ENCODE measurements at regions not wholly inside any gene's neighbourhood (a gene's known extent, or its start where the extent isn't known, plus 50 kb on each side); places are given as distances from the start of the nearest gene placed in this dataset.

DNA sequence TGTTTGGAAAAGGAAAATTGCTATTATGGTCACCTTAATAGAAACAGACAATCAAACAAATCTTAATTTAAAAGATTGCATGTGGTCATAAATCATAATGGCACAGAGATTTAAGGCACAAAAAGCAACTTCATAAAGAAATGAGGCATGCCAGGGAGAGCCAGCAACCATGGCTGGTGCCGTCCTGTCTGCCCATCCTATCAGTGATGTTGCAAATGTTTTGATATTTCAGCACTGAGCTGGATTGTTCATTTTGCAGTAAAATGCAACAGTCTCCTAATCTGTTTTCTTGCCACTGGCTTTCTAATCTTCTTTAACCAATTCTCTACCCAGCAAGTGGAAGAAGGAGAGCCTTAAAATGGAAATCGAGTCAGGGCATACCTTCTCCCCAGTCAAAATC lies 249.8 kb downstream of the SAMD5 start:
- DNase-seq (ENCODE audit: low spot score), result no peak

DNA sequence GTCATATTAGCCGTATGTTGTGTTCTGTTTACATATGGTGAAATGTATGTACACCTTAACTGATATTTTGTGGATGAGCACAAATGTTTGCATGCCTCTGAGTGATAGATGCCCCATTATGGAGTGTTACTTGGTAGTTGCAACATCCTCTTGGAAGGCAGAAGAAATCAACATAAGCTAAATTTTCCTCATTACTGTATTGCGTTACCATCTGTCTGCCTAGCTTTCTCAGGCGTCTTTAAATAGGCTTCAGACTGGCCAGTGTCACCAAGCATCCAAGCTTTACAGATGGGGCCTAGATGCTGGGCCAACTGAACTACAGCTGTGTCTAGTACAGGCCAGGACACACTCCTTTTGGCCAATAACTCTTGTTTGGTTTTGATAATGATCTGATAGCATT lies 250.6 kb downstream of the SAMD5 start:
- DNase-seq (ENCODE audit: low spot score), result no peak

DNA sequence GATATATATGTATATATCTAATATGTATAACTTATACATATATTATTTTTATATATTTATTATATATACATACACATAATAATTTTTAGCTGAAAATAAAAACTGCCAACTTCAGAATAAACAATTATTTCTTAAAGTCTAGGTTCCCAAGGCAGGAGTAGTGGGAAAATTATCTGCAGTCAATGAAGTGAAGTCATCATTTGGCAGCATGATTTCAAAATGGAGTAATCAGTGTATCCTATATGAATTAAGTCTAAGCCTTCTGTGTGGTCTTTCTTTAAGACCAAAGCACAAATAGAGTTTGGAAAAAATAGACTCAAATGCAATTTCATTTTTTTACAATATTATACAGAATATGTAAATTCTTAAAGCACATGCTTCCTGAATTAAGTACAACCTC lies 251.0 kb downstream of the SAMD5 start:
- DNase-seq (ENCODE audit: low spot score), result no peak

DNA sequence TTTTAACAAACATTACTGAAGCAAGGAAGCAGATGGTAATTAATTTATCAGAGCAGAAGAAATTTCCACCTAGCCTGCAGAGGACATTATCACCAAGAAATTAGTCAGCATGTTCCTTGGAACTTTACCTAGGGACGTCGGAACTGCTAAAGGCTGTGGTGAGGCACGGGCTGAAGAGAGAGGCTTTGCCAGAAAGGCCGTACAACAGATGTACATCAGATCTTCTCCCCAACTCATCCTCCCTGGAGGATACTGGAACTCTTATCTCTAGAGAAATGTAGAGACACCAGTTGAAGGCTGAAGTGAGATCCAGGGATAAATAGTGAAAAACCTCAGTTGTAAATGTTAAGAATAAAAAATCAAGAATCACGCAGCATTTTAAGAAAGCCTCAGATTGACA lies 257.1 kb downstream of the SAMD5 start:
- peak; percentile 8 for DNase-seq (ENCODE audit: low spot score)

DNA sequence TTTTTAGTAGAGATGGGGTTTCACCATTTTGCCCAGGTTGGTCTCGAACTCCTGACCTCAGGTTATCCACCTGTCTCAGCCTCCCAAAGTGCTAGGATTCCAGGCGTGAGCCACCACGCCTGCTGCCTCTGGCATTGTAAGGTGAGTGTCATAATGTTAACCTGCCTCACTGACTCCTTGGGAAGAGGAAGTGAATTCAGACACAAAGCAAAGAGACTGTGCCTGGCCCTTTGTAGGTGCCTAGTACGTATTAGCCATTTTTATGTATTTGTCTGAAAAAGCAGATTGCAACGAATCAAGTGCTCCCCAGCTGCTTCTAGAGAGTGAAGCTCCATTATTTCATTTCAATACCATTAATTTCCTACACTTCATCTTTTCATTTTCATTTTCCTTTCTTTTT lies 260.5 kb downstream of the SAMD5 start:
- no peak for DNase-seq (ENCODE audit: low spot score)

DNA sequence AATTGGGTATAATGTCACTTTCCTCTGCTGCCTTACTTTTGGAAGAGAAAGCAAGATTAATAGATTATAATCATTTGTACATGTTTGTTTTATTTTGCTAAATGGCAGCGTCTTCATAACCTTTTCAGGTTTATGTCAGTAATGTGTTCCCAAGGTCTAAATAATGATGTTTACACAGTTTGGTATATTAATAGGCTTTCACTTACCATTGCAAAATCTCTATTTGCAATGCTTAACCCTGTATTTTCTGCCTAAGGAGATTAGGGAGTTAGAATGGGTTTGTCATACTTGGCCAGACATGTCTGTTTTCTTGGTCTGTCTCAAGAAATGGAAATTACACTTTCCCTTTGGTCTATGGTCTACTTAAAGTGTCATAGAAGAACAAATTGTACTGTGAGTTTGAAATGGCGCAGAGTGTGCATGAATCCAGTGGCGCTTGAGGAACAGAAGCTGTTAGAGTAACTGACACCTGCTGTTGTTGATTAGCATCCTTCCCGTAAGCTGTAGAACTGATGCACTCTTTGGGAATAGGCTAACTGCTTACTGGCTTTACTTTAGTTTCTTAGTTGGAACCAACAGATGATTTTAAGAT lies 261.1 kb downstream of the SAMD5 start:
- no peak for DNase-seq (ENCODE audit: low spot score)

DNA sequence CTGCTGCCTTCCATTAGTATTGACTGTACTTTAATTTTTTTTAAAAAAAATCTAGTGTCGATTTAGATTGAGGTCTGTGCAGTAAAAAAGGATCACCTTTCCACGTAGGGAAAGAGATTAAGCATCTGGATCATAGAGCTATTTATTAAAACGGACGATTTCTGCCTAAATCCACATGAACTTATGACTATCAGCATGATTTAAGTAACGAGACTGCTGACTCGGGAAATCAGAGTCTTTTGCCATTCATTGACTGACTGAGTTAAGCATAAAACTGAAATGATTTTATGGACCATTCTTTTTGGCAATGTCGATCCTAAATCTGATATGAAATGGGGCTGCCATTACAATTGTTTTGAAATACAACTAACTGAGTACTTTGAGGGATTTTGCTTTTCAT lies 261.7 kb downstream of the SAMD5 start:
- DNase-seq (ENCODE audit: low spot score), result no peak

DNA sequence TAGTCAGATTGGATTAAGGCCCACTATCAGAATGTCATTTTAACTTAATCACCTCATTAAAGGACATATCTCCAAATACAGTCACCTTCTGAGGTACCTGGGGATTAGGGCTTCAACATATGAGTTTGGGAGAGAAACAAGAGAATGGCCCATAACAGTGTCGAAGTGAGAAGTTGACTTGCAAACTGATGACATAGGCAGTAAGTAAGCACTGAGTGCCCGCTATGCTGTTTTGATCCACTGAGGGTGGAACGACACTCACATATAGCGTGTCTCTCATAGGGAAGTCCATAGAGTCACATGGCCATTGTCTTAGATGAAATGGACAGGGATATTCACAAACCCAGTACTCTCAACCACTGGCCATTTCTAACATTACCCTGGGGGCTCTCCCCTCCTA lies 264.2 kb downstream of the SAMD5 start:
- no peak for DNase-seq (ENCODE audit: low spot score)

DNA sequence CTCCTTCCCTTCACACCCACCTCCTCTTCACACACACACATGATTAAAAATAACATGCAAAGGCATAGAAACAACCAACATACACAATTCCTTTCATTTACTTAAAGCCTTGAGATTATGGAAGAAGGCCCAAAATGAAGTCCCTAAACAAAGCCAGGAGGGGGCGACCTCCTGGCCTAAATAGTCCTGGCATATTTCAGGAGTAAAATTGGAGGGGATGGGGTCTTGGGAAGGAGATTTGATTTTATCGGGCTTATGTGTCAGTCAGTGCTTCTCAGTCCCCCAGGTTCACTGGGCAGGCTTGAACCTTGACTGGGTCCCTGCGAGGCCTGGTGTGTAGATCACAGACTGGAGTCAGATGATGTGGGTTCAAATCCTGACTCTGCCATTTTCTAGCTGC lies 266.4 kb downstream of the SAMD5 start:
- no peak for DNase-seq (ENCODE audit: low spot score)

DNA sequence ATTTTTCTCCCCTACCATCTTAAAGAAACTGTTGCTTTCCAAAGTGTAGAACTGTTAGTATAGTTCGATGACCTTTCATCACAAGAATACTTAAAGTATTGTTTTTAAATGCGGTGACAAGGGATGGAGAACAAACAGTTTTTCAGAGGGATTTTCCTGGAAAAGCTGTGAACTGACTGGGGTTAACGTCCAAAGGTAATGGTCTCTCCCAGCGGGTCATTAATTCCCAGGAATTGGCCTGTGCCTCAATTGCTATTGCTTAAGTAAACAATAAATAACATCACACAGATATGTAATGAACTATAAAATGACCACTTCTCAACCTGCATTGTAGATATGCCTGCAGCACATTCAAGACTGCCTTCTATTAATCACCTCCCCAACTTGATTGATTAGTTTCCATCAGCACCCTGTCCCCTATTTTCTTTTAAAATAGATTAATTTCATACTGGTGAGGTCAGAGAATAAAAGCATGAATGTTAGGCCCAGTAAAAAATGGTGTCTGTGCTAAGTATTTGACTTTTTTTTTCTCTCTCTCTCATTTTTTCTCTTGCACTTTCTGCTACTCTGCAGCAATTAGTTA lies 268.2 kb downstream of the SAMD5 start:
- no peak for DNase-seq (ENCODE audit: low spot score)

DNA sequence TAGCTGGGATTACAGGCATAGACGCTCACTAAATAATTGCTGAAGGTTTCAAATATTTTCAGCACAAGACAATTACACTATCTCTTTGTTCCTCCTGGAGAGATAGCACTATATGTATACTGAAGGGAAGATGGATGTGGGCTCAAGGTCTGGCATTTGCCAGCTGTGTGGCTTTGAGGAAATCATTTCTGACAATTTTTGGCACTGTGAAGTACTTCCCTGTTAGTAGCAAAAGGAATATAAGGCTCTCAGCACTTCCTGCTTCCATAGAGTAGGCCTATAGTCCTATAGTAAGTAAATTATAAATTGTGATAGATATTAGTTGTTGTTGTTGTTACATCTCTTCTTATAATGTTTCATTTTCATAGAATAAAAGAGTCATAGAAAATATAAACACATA lies 271.1 kb downstream of the SAMD5 start:
- no peak for DNase-seq (ENCODE audit: low spot score)

DNA sequence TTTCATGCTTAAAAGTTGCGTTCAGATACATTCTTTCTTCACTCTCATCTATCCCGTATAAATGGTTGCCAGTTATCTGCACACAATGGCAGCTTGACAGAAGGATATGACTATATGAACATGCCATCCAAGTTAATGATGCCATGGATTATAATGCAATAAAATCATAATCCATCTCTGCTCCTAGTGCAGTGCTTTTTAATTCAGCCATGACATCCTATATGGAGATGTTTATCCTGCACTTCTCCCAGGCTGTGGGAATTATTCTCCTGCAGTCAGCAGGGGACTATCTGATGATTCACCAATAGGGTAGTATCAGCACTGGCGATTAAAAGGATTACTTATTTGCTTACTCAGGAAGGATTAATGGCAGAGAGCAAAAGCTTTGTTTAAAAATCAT lies 273.8 kb downstream of the SAMD5 start:
- no peak for DNase-seq (ENCODE audit: low spot score)

DNA sequence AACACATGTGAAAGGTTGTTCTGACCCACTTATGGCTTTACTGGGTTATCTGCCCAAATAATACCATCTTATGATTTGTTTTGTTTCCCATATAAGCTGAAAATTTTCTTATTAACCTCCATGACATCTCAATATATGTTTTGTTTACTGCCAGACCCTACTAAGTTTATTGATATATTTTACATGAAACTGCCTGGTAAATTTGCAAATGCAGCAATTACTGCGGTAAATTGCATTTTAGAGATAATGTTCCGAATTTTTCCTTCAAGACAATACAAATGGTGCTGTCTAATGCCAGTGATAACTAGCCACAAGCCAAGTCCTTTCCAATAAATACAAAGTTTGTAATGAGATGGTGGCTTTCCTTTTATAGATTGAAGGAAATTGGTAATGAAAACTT lies 275.9 kb downstream of the SAMD5 start:
- DNase-seq (ENCODE audit: low spot score), result no peak

DNA sequence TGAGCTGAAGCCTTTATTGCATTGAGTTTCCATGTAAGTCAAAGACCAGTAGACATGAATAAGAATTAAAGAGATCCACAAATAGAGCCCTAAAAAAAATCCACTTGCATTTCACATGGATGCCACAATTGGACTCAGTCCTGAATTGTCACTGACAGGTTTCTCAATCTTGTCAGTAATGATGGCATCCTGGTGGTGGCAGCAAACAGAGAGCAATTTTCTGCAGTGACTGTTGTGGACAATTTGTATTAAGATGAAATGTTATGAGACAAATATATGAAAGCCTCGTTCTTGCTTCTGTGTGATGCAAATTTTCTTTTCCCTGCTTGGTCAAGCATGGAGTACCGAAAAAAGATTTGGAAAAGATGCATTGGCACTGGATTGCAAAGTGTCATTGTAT lies 278.9 kb downstream of the SAMD5 start:
- DNase-seq (ENCODE audit: low spot score), result peak; percentile 18

DNA sequence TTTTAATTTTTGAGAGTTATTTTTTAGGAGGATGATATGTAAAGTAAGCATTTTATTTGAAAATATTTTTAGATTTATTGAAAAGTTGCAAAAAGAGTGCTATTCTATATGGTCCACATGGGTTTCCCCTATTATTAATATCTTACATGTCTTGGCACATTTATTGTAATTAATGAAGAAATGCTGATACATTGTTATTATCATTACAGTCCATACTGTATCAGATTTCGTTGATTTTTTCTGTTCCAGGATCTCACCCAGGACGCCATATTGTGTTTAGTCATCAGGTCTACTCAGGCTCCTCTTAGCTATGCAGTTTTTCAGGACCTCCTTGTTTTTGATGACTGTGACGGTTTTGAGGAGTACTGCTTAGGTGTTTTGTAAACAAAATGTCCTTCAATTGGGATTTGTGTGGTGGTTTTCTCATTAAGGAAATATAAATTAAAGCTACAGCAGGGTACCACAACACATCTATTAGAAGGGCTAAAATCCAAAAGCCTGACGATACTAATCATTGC lies 281.0 kb downstream of the SAMD5 start:
- DNase-seq (ENCODE audit: low spot score), result no peak

DNA sequence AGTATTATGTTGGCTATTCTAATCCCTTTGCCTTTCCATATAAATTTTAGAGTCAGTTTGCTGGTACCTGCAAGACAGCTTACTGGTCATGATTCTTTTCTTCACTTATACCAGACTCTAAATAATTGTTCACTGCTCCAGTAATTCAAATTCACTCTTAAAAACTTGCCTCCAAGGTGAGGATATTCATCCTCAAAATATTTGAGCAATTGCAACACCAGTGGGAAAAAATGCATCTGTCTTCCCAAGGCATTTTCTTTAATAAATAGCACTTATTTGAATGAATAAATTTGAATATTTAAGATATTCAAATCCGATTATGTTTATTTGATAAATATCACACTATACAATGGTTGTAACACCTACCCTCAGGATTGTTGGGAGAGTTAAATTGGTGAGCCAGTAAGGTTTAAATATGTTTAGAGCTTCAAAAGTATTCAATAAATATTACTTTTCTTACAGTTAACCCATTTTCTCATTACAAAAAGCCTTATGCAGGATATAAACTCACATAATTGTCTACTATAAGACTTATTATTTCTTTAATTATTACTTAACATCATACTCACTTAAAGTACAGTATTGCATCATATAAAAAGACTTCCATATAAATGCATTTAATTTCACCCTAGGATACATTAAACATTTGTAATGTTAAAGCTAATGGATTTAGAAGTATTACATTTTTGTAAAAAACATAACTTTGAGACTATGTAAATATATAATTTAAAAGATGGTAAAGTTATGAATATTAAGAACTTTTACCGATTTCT lies 285.6 kb downstream of the SAMD5 start:
- no peak for DNase-seq (ENCODE audit: low spot score)

DNA sequence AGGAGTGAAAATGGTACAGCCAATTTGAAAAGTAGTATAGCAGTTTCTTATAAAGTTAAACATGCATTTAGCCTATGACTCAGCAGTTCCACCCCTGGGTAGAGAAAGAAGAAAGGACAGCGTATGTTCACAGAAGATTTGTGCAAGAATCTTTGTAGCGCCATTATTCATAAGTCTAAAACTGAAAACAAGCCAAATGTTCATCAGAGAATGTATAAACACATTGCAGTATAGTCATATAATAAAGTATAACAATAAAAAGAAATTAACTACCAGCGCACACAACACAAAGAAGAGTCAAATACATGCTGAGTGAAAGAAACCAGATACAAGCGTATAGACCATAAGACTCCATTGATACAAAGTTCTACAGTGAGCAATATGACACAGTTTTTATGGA lies 294.0 kb downstream of the SAMD5 start:
- DNase-seq (ENCODE audit: low spot score), result no peak

DNA sequence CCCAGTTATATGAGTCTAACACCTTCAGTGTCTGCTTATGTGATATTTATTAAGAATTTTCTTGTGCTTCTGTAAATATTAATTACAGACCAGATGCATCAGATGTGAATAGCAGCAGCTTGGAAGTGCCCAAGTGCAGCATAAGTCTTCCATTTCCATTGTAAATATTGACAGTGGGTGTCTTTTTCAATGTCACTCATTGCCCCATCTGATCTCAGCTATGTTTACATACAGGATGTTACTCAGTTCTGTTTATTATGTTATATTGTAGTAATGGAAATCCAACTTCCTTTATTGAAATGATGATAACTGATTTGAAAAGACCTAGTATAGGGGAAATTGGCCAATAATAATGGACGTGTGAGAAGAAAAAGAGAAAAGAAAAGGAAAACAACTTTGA lies 296.7 kb downstream of the SAMD5 start:
- no peak for DNase-seq (ENCODE audit: low spot score)

DNA sequence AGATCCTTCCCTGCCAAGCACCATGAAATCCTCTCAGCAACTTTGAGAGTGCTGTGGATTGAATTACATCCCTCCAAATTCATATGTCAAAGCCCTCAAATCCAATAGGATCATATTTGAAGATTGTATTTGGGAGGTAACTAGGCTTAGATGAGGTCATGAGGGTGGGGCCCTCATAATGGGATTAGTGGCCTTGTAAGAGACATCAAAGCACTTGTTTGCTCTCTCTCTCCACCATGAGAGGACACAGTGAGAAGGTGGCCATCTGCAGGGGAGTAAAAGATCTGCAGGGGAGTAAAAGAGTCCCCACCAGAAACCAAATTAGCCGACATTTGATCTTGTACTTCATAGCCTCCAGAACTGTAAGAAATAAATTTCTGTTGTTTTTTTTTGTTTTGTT lies 298.2 kb downstream of the SAMD5 start:
- no peak for DNase-seq (ENCODE audit: low spot score)

DNA sequence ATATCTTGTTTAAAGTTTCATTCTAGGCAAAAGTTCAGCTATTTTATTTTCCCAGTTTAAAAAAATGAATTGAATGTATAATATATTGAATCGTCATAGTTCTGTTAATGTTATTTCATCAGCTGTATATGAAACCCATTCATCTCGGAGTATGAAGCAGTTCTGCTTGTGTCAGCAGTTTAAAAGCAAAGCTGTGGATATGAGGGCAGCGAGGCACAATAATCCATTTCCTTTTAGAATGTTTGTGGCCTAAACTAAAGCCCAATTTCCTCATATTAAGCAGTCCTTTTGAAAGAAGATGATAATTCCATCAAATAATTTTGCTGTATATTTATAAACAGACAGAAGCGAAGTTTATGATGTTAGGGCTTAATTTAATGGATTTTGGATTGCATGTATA lies 300.1 kb downstream of the SAMD5 start:
- DNase-seq (ENCODE audit: low spot score), result no peak

DNA sequence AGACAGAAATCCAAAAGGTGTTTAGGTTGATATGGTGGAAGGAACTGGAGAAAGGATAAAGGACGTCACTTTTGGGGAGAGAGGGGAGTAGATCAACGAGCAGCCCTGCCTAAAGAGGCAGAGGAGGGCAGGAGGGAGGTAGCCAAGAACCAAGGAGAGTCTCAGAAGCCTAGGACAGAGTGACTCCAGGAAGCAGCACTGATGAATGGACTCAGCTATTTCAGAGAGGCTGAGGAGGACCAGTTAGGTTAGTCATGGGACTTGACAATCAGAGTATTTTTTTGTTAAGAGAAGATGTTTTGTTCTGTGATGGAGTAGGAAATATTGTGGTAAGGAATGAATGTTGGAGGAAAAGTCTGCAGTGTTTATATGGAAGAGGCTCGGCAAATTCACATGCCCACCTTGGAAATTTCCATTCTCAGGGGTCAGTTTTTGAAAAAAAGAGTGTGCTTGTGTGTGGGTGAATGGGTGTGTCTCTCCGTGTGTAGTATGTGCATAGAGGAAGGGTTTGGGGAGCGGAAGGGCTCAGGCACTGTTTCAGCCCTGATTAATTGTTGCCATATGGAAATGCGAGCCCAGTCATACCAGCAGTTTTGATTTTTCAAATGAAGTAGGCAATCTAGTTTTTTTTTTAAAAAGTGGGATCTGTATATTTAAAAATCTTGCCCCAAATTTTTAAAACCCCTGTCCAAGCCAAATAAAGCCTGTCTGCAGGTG lies 303.6 kb downstream of the SAMD5 start:
- DNase-seq (ENCODE audit: low spot score), result no peak

DNA sequence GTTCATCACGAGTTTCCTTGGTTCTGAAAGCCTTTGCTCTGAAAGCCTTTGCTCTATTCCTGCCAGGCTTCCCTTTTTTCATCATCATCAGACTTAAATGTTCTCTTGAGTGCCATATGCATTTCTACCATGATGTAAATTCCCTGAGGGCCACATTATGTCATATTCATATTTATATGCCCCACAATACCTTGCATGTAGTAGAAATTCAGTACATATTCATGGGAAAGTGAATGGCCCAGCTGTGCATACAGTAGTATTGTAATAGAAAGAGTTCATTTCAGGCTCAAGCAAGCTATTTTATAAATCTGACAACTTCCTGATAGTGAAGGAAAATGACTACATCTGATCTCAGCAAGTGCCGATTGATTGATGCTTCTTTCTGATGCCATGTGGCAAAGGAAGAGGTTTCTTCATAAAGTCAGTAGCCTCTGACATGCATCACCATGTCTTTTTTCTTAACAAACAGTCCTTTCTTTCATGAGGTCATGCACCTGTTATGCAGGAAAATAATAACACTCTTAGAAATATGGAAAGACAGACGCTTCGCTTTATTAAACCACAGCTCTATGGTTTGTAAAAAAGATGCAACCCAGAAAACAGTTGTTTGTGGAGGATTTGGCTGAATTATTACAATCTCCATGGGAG lies 308.7 kb downstream of the SAMD5 start:
- no peak for DNase-seq (ENCODE audit: low spot score)

All from pons (tissue), 1 donor.